Naive B cell (primary cell): ENCODE measurements at regions not wholly inside any gene's neighbourhood (a gene's known extent, or its start where the extent isn't known, plus 50 kb on each side); places are given as distances from the start of the nearest gene placed in this dataset.
"Not testable (repeated sequence)": the region's sequence is repeated elsewhere in the genome, so short reads cannot be mapped to it uniquely, and the experiment has no call there.

Experiments
- ATAC-seq, 2 donors: fragments of 150-1000 bp; cut with Tn5 transposase; 2 replicates each; pipeline ENCODE4 v1.10.0; 2021; ENCODE audit warnings: low read depth in 2 of 2, mild to moderate bottlenecking in 2 of 2, moderate library complexity in 2 of 2
- DNase-seq: peaks from one replicate; pipeline ENCODE4 v3.0.0; 2022
- H3K27ac Mint-ChIP-seq, 6 donors: one replicate each; pipeline ENCODE4 v1.8.0; 2020 to 2022; ENCODE audit warnings: mild to moderate bottlenecking in 6 of 6, mixed read lengths in 6 of 6, moderate library complexity in 5 of 6, inconsistent platforms in 2 of 6
- H3K27me3 Mint-ChIP-seq, 3 donors: one replicate each; pipeline ENCODE4 v1.8.0; 2021 to 2022; ENCODE audit warnings: mixed read lengths in 3 of 3, mild to moderate bottlenecking in 1 of 3
- H3K36me3 Mint-ChIP-seq, 2 donors: one replicate each; pipeline ENCODE4 v1.8.0; 2020 to 2022; ENCODE audit warnings: mixed read lengths in 2 of 2, inconsistent platforms in 1 of 2, mild to moderate bottlenecking in 1 of 2
- H3K4me1 Mint-ChIP-seq, 3 donors: one replicate each; pipeline ENCODE4 v1.8.0; 2020 to 2022; ENCODE audit warnings: mixed read lengths in 3 of 3, inconsistent platforms in 1 of 3, mild to moderate bottlenecking in 1 of 3, moderate library complexity in 1 of 3
- H3K4me3 Mint-ChIP-seq, 8 donors: one replicate each; pipeline ENCODE4 v1.8.0; 2020 to 2022; ENCODE audit warnings: mild to moderate bottlenecking in 8 of 8, mixed read lengths in 8 of 8, moderate library complexity in 8 of 8, inconsistent platforms in 2 of 8
- H3K9me3 Mint-ChIP-seq, 7 donors: one replicate each; pipeline ENCODE4 v1.8.0; 2020 to 2022; ENCODE audit warnings: mixed read lengths in 7 of 7, mild to moderate bottlenecking in 5 of 7, inconsistent platforms in 2 of 7, moderate library complexity in 1 of 7

GRCh38 chr3:8327739-8328138, 173.9 kb upstream of the LMCD1 start:
- no peak for DNase-seq
- no peaks in the 10 kb centered on the region for H3K36me3 Mint-ChIP-seq
- H3K27ac Mint-ChIP-seq, result no peak overlapping the region
- H3K4me1 Mint-ChIP-seq, result peaks cover 7 to 22% (median 12%) of the 10 kb centered on the region in 3 donors
- no peak for ATAC-seq
- peaks cover 0 to 8% (median 4%) of the 10 kb centered on the region in 3 donors for H3K27me3 Mint-ChIP-seq
- H3K4me3 Mint-ChIP-seq, result no peak overlapping the region
- peaks cover 0 to 10% (median 0%) of the 10 kb centered on the region in 7 donors for H3K9me3 Mint-ChIP-seq

DNA sequence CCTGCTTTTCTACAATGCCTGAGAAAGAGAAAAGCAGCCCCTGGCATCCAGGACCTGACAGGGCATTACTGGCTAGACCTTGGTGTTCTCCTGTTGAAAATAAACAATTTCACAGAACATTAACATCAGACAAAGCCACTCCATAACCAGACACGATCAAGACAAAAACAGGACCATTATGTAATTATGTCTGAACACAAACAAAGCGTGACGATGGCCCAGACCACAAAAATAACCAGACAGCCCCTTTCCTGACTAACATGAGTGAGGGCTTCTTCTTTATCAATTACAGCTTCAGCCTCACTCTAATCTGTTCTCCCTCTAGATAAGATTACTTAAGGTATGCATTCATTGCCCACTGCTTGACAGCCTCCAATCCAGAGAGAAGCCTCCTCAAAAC, 172.7 kb upstream of the LMCD1 start:
- H3K9me3 Mint-ChIP-seq, result peaks cover 0 to 10% (median 0%) of the 10 kb centered on the region in 7 donors
- H3K4me3 Mint-ChIP-seq, result peak overlapping the region in 2 of 8 donors; percentile 2 to 17
- H3K27ac Mint-ChIP-seq, result peak overlapping the region in 1 of 6 donors; percentile 90
- DNase-seq, result no peak
- peak in 1 of 2 donors; percentile 23 for ATAC-seq
- H3K4me1 Mint-ChIP-seq, result peaks cover 7 to 22% (median 12%) of the 10 kb centered on the region in 3 donors
- peaks cover 0 to 8% (median 4%) of the 10 kb centered on the region in 3 donors for H3K27me3 Mint-ChIP-seq
- no peaks in the 10 kb centered on the region for H3K36me3 Mint-ChIP-seq

DNA sequence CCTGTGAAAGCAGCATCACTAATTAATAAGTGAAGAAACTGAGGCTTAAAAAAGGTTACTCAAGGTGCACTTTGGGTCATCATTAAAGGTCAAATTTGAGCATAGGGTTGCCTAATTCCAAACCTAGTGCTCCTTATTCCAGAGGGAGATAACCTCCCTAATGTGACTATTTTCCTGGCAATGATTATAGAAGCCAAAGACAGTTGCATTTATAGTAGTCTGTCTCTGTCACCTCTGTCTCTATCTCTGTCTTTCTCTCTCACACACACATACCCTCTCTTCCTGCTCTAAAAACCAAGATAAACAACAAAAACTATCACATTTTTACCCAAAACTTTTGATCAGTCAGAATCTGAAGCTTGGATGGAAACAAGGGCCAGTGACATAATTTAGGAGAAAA, 172.0 kb upstream of the LMCD1 start:
- H3K27ac Mint-ChIP-seq, result peak overlapping the region in 3 of 6 donors; percentile 1 to 90 (median 39)
- peaks cover 0 to 10% (median 1%) of the 10 kb centered on the region in 7 donors for H3K9me3 Mint-ChIP-seq
- peak overlapping the region in 1 of 8 donors; percentile 45 for H3K4me3 Mint-ChIP-seq
- no peak for ATAC-seq
- no peaks in the 10 kb centered on the region for H3K36me3 Mint-ChIP-seq
- peaks cover 0 to 8% (median 4%) of the 10 kb centered on the region in 3 donors for H3K27me3 Mint-ChIP-seq
- no peak for DNase-seq
- H3K4me1 Mint-ChIP-seq, result peaks cover 7 to 22% (median 12%) of the 10 kb centered on the region in 3 donors

GRCh38 chr3:8336456-8336855, 165.2 kb upstream of the LMCD1 start:
- Mint-ChIP-seq H3K4me3 (no peak overlapping the region), H3K9me3 (peaks cover 0 to 6% (median 0%) of the 10 kb centered on the region in 7 donors), H3K36me3 (no peaks in the 10 kb centered on the region), H3K27ac (no peak overlapping the region), H3K4me1 (no peaks in the 10 kb centered on the region), H3K27me3 (peaks cover 11 to 18% (median 15%) of the 10 kb centered on the region in 3 donors)
- DNase-seq (no peak), ATAC-seq (no peak)

DNA sequence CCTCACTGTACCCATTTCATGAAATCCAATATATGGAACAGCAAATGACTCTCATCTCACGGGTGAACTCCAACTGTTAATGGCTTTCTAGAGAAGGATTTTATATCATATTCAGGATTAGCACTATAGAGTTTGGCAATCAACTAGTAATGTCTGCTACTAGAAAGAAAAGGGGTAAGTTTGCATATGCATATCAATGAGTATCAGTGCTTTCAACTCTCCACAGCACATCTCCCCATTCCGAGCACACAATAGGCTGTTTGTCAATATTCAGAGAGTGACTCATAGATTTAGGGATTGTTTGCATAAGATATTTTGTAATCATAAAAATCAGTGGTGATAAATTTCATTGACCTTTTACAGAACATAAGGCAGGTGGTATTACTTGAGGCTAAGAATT, 163.2 kb upstream of the LMCD1 start:
- no peak for ATAC-seq

GRCh38 chr3:8341821-8342247, 159.8 kb upstream of the LMCD1 start:
- Mint-ChIP-seq H3K36me3 (no peaks in the 10 kb centered on the region), H3K4me3 (no peak overlapping the region), H3K9me3 (peaks cover 0 to 38% (median 13%) of the 10 kb centered on the region in 7 donors), H3K27ac (no peak overlapping the region), H3K27me3 (peaks cover 11 to 26% (median 11%) of the 10 kb centered on the region in 3 donors), H3K4me1 (no peaks in the 10 kb centered on the region)
- no peak for DNase-seq
- ATAC-seq, result no peak

More for the DNA sequence above, 163.2 kb upstream of the LMCD1 start:
- no peaks in the 10 kb centered on the region for H3K36me3 Mint-ChIP-seq
- H3K9me3 Mint-ChIP-seq, result peaks cover 0 to 12% (median 0%) of the 10 kb centered on the region in 7 donors
- peaks cover 11 to 22% (median 11%) of the 10 kb centered on the region in 3 donors for H3K27me3 Mint-ChIP-seq
- no peak overlapping the region for H3K4me3 Mint-ChIP-seq
- DNase-seq, result no peak
- no peak overlapping the region for H3K27ac Mint-ChIP-seq
- no peaks in the 10 kb centered on the region for H3K4me1 Mint-ChIP-seq

DNA sequence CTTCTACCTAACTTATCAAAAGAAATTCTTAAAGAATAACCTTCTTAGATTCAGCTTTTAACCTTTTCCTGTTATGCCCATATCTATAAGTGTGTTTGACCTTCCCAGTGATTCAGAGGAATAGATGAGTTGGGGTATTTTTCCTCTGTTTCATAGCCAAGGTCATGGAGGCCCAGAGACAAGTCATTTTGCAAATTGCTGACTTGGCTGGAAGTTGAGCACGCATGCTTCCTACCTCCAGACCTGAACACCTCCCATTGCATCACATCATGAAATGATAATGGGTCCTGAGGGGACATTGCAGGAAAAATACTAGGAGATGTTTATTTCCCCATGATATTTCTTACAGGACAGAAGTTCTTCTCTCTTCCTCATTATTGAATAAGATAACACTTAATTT, 158.6 kb upstream of the LMCD1 start:
- no peak for DNase-seq
- H3K4me1 Mint-ChIP-seq, result no peaks in the 10 kb centered on the region
- no peak overlapping the region for H3K4me3 Mint-ChIP-seq
- H3K27ac Mint-ChIP-seq, result no peak overlapping the region
- H3K36me3 Mint-ChIP-seq, result no peaks in the 10 kb centered on the region
- no peak for ATAC-seq
- H3K9me3 Mint-ChIP-seq, result peaks cover 0 to 40% (median 15%) of the 10 kb centered on the region in 7 donors
- H3K27me3 Mint-ChIP-seq, result peaks cover 11 to 26% (median 11%) of the 10 kb centered on the region in 3 donors

DNA sequence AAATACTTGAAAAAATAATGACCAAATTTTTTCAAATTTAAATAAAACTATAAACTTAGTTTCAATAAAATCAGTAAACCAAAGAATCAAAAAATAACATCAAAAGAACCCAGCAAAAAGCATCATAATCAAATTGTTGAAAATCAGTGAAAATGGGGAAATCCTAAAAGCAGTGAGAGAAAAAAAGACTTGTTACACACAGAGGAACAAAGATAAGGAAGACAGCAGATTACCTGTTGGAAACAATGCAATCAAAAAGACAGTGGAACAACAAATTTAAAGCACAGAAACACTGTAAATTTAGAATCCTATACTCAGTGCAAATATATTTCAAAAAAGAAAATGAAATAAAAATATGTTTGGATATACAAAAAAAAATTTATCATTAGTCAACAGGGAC, 156.2 kb upstream of the LMCD1 start:
- Mint-ChIP-seq H3K36me3 (no peaks in the 10 kb centered on the region), H3K9me3 (peaks cover 0 to 54% (median 17%) of the 10 kb centered on the region in 7 donors), H3K4me1 (no peaks in the 10 kb centered on the region), H3K4me3 (peak overlapping the region in 1 of 8 donors; percentile 45), H3K27ac (no peak overlapping the region), H3K27me3 (peaks cover 0 to 18% (median 5%) of the 10 kb centered on the region in 3 donors)
- ATAC-seq (no peak), DNase-seq (no peak)

DNA sequence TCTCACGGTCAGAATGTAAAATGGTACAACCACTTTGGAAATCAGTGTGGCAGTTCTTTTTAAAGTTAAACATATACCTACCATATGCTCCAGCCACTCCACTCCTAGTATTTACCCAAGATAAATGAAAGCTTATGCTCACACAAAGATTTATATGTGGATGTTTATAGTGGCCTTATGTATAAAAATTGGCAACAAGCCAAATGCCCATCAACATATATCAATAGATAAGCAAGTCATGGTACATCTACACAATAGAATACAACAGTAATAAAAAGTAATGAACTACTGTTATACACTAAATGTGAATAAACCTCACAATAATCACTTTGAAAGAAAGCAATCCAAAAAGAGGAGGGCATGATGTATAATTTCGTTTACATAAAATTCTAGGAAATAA, 153.5 kb upstream of the LMCD1 start:
- ATAC-seq (no peak), DNase-seq (no peak)
- Mint-ChIP-seq H3K4me3 (no peak overlapping the region), H3K4me1 (peaks cover 0 to 2% (median 0%) of the 10 kb centered on the region in 3 donors), H3K9me3 (peaks cover 0 to 58% (median 20%) of the 10 kb centered on the region in 7 donors), H3K36me3 (no peaks in the 10 kb centered on the region), H3K27ac (no peak overlapping the region), H3K27me3 (peaks cover 0 to 9% (median 0%) of the 10 kb centered on the region in 3 donors)

- no peaks in the 10 kb centered on the region for H3K36me3 Mint-ChIP-seq
- no peak overlapping the region for H3K4me3 Mint-ChIP-seq
- H3K4me1 Mint-ChIP-seq, result peaks cover 10 to 22% (median 21%) of the 10 kb centered on the region in 3 donors
- H3K9me3 Mint-ChIP-seq, result peaks cover 0 to 29% (median 7%) of the 10 kb centered on the region in 7 donors
- no peak for DNase-seq
- H3K27me3 Mint-ChIP-seq, result peaks cover 0 to 6% (median 0%) of the 10 kb centered on the region in 3 donors
- no peak overlapping the region for H3K27ac Mint-ChIP-seq
- no peak for ATAC-seq
Measured at GRCh38 chr3:8352475-8352874, 149.1 kb upstream of the LMCD1 start.

- ATAC-seq (no peak), DNase-seq (no peak)
- no peak overlapping the region for H3K4me3 Mint-ChIP-seq
- H3K27ac Mint-ChIP-seq, result no peak overlapping the region
- peaks cover 16 to 30% (median 25%) of the 10 kb centered on the region in 3 donors for H3K4me1 Mint-ChIP-seq
- peaks cover 0 to 6% (median 0%) of the 10 kb centered on the region in 3 donors for H3K27me3 Mint-ChIP-seq
- peaks cover 0 to 29% (median 2%) of the 10 kb centered on the region in 7 donors for H3K9me3 Mint-ChIP-seq
- H3K36me3 Mint-ChIP-seq, result no peaks in the 10 kb centered on the region
Measured at GRCh38 chr3:8353364-8353763, 148.3 kb upstream of the LMCD1 start.

GRCh38 chr3:8355346-8355745, 146.3 kb upstream of the LMCD1 start:
- H3K27me3 Mint-ChIP-seq, result no peaks in the 10 kb centered on the region
- H3K4me1 Mint-ChIP-seq, result peaks cover 16 to 32% (median 25%) of the 10 kb centered on the region in 3 donors
- DNase-seq (no peak), ATAC-seq (no peak)
- H3K4me3 Mint-ChIP-seq, result no peak overlapping the region
- peaks cover 0 to 8% of the 10 kb centered on the region in 2 donors for H3K36me3 Mint-ChIP-seq
- peaks cover 0 to 26% (median 3%) of the 10 kb centered on the region in 7 donors for H3K9me3 Mint-ChIP-seq
- no peak overlapping the region for H3K27ac Mint-ChIP-seq

GRCh38 chr3:8356066-8356465, 145.6 kb upstream of the LMCD1 start:
- peaks cover 3 to 29% (median 5%) of the 10 kb centered on the region in 7 donors for H3K9me3 Mint-ChIP-seq
- ATAC-seq, result not testable (repeated sequence)

DNA sequence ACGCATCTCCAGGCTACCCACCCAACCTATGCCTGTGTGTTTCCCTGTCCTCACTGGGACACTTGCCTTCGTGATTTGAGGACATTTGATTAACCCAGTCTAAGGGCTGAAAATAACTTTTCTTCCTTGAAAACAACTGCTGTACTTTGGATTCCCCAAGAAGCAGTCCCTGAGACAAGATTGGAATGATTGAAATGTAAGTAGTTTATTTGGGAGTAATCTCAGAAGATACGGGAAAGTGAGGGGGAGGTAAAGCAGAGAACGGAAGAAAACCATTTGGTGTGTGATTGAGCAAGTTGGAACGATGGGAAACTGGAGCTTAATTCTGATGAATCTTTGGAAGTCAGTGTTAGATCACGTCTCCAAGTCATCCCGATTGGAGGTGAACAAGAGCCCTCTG, 143.8 kb upstream of the LMCD1 start:
- no peaks in the 10 kb centered on the region for H3K27me3 Mint-ChIP-seq
- peaks cover 5 to 38% (median 8%) of the 10 kb centered on the region in 7 donors for H3K9me3 Mint-ChIP-seq
- peak overlapping the region in 5 of 6 donors; percentile 41 to 97 (median 78) for H3K27ac Mint-ChIP-seq
- peaks cover 7 to 16% of the 10 kb centered on the region in 2 donors for H3K36me3 Mint-ChIP-seq
- ATAC-seq (no peak), DNase-seq (no peak)
- H3K4me1 Mint-ChIP-seq, result peaks cover 16 to 31% (median 25%) of the 10 kb centered on the region in 3 donors
- H3K4me3 Mint-ChIP-seq, result peak overlapping the region in 2 of 8 donors; percentile 62 to 82

More at GRCh38 chr3:8356066-8356465, 145.6 kb upstream of the LMCD1 start:
- Mint-ChIP-seq H3K4me1 (peaks cover 16 to 32% (median 25%) of the 10 kb centered on the region in 3 donors), H3K27ac (peak overlapping the region in 1 of 6 donors; percentile 7), H3K36me3 (peaks cover under 1 to 13% of the 10 kb centered on the region in 2 donors)
- not testable (repeated sequence) for DNase-seq, H3K4me3 Mint-ChIP-seq, H3K27me3 Mint-ChIP-seq
